ENCODE measurements at regions not wholly inside any gene's neighbourhood (a gene's known extent, or its start where the extent isn't known, plus 50 kb on each side); places are given as distances from the start of the nearest gene placed in this dataset.
A peak's percentile ranks its signal among the peaks of the same experiment; 100 is the strongest.

- TF ChIP-seq, protein P1, sequence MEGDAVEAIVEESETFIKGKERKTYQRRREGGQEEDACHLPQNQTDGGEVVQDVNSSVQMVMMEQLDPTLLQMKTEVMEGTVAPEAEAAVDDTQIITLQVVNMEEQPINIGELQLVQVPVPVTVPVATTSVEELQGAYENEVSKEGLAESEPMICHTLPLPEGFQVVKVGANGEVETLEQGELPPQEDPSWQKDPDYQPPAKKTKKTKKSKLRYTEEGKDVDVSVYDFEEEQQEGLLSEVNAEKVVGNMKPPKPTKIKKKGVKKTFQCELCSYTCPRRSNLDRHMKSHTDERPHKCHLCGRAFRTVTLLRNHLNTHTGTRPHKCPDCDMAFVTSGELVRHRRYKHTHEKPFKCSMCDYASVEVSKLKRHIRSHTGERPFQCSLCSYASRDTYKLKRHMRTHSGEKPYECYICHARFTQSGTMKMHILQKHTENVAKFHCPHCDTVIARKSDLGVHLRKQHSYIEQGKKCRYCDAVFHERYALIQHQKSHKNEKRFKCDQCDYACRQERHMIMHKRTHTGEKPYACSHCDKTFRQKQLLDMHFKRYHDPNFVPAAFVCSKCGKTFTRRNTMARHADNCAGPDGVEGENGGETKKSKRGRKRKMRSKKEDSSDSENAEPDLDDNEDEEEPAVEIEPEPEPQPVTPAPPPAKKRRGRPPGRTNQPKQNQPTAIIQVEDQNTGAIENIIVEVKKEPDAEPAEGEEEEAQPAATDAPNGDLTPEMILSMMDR (IDR thresholded peaks at IDR 0.05; ENCODE audit: control extremely low read depth, extremely low read depth) = no peak
- Histone ChIP-seq H3K4me3 (no peak overlapping the region), H3K27me3 (ENCODE audit: control insufficient read depth in 3 of 3, insufficient read depth in 3 of 3, low read length in 2 of 3) (no peaks in the 10 kb centered on the region), H3K27ac (ENCODE audit: low read depth in 1 of 2, low read length in 1 of 2) (no peak overlapping the region), H3K36me3 (ENCODE audit: control insufficient read depth in 4 of 4, insufficient read depth in 4 of 4, low read length in 4 of 4) (no peaks in the 10 kb centered on the region), H3K4me1 (ENCODE audit: control insufficient read depth in 5 of 5, insufficient read depth in 5 of 5, low read length in 5 of 5) (peaks cover 0 to 7% (median 2%) of the 10 kb centered on the region in 5 donors), H3K9ac (ENCODE audit: insufficient read depth in 1 of 2, low read length in 2 of 2) (no peak overlapping the region), H3K9me3 (ENCODE audit: control insufficient read depth in 4 of 4, insufficient read depth in 3 of 4, low read length in 3 of 4) (no peaks in the 10 kb centered on the region)
- ATAC-seq (ENCODE audit: insufficient read depth, low FRiP score) (no peak), DNase-seq (no peak)
Observed at GRCh38 chr12:69130064-69130463, 109.3 kb upstream of the CPSF6 start.

DNA sequence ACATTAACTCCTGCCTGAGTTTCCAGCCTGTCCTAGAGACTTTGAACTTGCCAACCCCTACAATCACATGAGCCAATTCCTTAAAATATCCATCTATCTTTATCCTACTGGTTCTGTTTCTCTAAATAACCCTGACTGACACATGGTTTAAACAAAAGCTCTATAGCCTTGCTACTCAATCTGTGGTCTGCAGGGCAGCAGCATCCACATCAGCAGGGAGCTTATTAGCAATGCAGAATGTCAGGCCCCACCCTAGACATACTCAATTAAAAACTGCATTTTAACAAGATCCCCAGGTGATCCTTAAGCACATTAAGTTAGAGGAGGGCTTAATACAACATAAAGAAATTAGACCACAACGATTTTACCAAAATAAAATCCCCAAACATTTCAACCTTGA lies 108.3 kb upstream of the CPSF6 start:
- no peak for ATAC-seq (ENCODE audit: insufficient read depth, low FRiP score)
- H3K9ac ChIP-seq (ENCODE audit: insufficient read depth in 1 of 2, low read length in 2 of 2) = no peak overlapping the region

GRCh38 chr12:69136931-69137613 lies 102.3 kb upstream of the CPSF6 start:
- Histone ChIP-seq H3K36me3 (ENCODE audit: control insufficient read depth in 4 of 4, insufficient read depth in 4 of 4, low read length in 4 of 4) (no peaks in the 10 kb centered on the region), H3K9ac (ENCODE audit: insufficient read depth in 1 of 2, low read length in 2 of 2) (no peak overlapping the region), H3K27me3 (ENCODE audit: control insufficient read depth in 3 of 3, insufficient read depth in 3 of 3, low read length in 2 of 3) (no peaks in the 10 kb centered on the region), H3K9me3 (ENCODE audit: control insufficient read depth in 4 of 4, insufficient read depth in 3 of 4, low read length in 3 of 4) (peaks cover 0 to 5% (median 2%) of the 10 kb centered on the region in 4 donors), H3K27ac (ENCODE audit: low read depth in 1 of 2, low read length in 1 of 2) (no peak overlapping the region), H3K4me1 (ENCODE audit: control insufficient read depth in 5 of 5, insufficient read depth in 5 of 5, low read length in 5 of 5) (no peaks in the 10 kb centered on the region), H3K4me3 (no peak overlapping the region)
- WGBS, 2 donors = 75 to 92% methylated on average over 2 of the region's 2 CpGs
- DNase-seq (no peak), ATAC-seq (ENCODE audit: insufficient read depth, low FRiP score) (peak; percentile 34)
- TF ChIP-seq, protein P1 (IDR thresholded peaks at IDR 0.05; ENCODE audit: control extremely low read depth, extremely low read depth) = no peak

More for the DNA sequence above, 108.3 kb upstream of the CPSF6 start:
- H3K9me3 ChIP-seq (ENCODE audit: control insufficient read depth in 4 of 4, insufficient read depth in 3 of 4, low read length in 3 of 4) = no peaks in the 10 kb centered on the region
- H3K27me3 ChIP-seq (ENCODE audit: control insufficient read depth in 3 of 3, insufficient read depth in 3 of 3, low read length in 2 of 3) = no peaks in the 10 kb centered on the region
- TF ChIP-seq, protein P1 (IDR thresholded peaks at IDR 0.05; ENCODE audit: control extremely low read depth, extremely low read depth) = no peak
- H3K36me3 ChIP-seq (ENCODE audit: control insufficient read depth in 4 of 4, insufficient read depth in 4 of 4, low read length in 4 of 4) = no peaks in the 10 kb centered on the region
- no peak overlapping the region for H3K4me3 ChIP-seq
- H3K4me1 ChIP-seq (ENCODE audit: control insufficient read depth in 5 of 5, insufficient read depth in 5 of 5, low read length in 5 of 5) = peaks cover 0 to 5% (median under 1%) of the 10 kb centered on the region in 5 donors
- DNase-seq = no peak
- H3K27ac ChIP-seq (ENCODE audit: low read depth in 1 of 2, low read length in 1 of 2) = no peak overlapping the region
- 59 to 71% methylated on average over 1 of the region's 1 CpG for WGBS, 2 donors

- Histone ChIP-seq H3K4me3 (no peak overlapping the region), H3K4me1 (ENCODE audit: control insufficient read depth in 5 of 5, insufficient read depth in 5 of 5, low read length in 5 of 5) (no peaks in the 10 kb centered on the region), H3K9ac (ENCODE audit: insufficient read depth in 1 of 2, low read length in 2 of 2) (no peak overlapping the region), H3K36me3 (ENCODE audit: control insufficient read depth in 4 of 4, insufficient read depth in 4 of 4, low read length in 4 of 4) (no peaks in the 10 kb centered on the region), H3K27me3 (ENCODE audit: control insufficient read depth in 3 of 3, insufficient read depth in 3 of 3, low read length in 2 of 3) (no peaks in the 10 kb centered on the region), H3K9me3 (ENCODE audit: control insufficient read depth in 4 of 4, insufficient read depth in 3 of 4, low read length in 3 of 4) (peaks cover 0 to 5% (median 2%) of the 10 kb centered on the region in 4 donors), H3K27ac (ENCODE audit: low read depth in 1 of 2, low read length in 1 of 2) (no peak overlapping the region)
- ATAC-seq (ENCODE audit: insufficient read depth, low FRiP score) = no peak
- TF ChIP-seq, protein P1 (IDR thresholded peaks at IDR 0.05; ENCODE audit: control extremely low read depth, extremely low read depth) = no peak
- no peak for DNase-seq
- 68 to 70% methylated on average over 2 of the region's 2 CpGs for WGBS, 2 donors
Observed at GRCh38 chr12:69141074-69141473, 98.3 kb upstream of the CPSF6 start.
